Peyer's patch (tissue), 4 donors: ENCODE measurements at regions not wholly inside any gene's neighbourhood (a gene's known extent, or its start where the extent isn't known, plus 50 kb on each side); places are given as distances from the start of the nearest gene placed in this dataset.

Experiments used
- CTCF ChIP-seq, 6 experiments: fragments of 450-650 bp in 4 of 6; fragments of 200-600 bp in 2 of 6; sonication (generic) in 1 of 6; IDR thresholded peaks; one replicate each; pipeline ENCODE4 v1.5.1; 2017 to 2019; ENCODE audit warnings: antibody characterized with exemption in 6 of 6, mild to moderate bottlenecking in 3 of 6, moderate library complexity in 1 of 6
- POLR2A ChIP-seq, 2 donors: fragments of 450-650 bp; IDR thresholded peaks; one replicate each; pipeline ENCODE4 v1.5.1; 2017; ENCODE audit warnings: antibody characterized with exemption in 2 of 2, mild to moderate bottlenecking in 2 of 2, moderate library complexity in 2 of 2

GRCh38 chr7:51457079-51457478 lies 140.5 kb upstream of the COBL start:
- no peak for TF ChIP-seq POLR2A (IDR thresholded peaks at IDR 0.05)
- TF ChIP-seq CTCF (IDR thresholded peaks at IDR 0.05) = no peak
